ENCODE measurements at regions not wholly inside any gene's neighbourhood (a gene's known extent, or its start where the extent isn't known, plus 50 kb on each side); places are given as distances from the start of the nearest gene placed in this dataset.

- no peak for TF ChIP-seq ZHX1 (conservative IDR thresholded peaks at IDR 0.05; ENCODE audit: low read length)
- no peak for TF ChIP-seq CEBPB (tag; IDR thresholded peaks at IDR 0.05)
- no peak for TF ChIP-seq FOS (IDR thresholded peaks at IDR 0.05; ENCODE audit: extremely low read depth, insufficient read length)
- no peak for TF ChIP-seq KLF6 (CRISPR knock-in tag; IDR thresholded peaks at IDR 0.05; ENCODE audit: borderline replicate concordance)
- no peak for TF ChIP-seq CTCF (IDR thresholded peaks at IDR 0.05 in 2 of 3, conservative IDR thresholded peaks at IDR 0.05 in 1 of 3; ENCODE audit: insufficient read depth in 2 of 3, low read depth in 1 of 3, low read length in 3 of 3)
- no peak for TF ChIP-seq POLR3G (IDR thresholded peaks at IDR 0.05; ENCODE audit: extremely low read depth, insufficient read length, insufficient replicate concordance)
- TF ChIP-seq ESRRA (IDR thresholded peaks at IDR 0.05; ENCODE audit: borderline replicate concordance, low read depth), result no peak
- no peak for TF ChIP-seq PURB (CRISPR knock-in tag; IDR thresholded peaks at IDR 0.05; ENCODE audit: low read depth)
- no peak for TF ChIP-seq SOX6 (IDR thresholded peaks at IDR 0.05)
- TF ChIP-seq TAF1 (IDR thresholded peaks at IDR 0.05; ENCODE audit: control insufficient read depth, extremely low read depth, insufficient read depth, low read length, severe bottlenecking), result no peak
- no peak for TF ChIP-seq GABPA (tag; conservative IDR thresholded peaks at IDR 0.05; ENCODE audit: low read depth)
- TF ChIP-seq MLX (CRISPR knock-in tag; conservative IDR thresholded peaks at IDR 0.05), result no peak
- no peak for TF ChIP-seq TEAD4 (IDR thresholded peaks at IDR 0.05; ENCODE audit: low read length)
- TF ChIP-seq TEAD4 (CRISPR knock-in tag; IDR thresholded peaks at IDR 0.05; ENCODE audit: borderline replicate concordance), result no peak
Measured at GRCh38 chr5:17852740-17853139, 218.5 kb downstream of the TAF11L14 start.
